ENCODE measurements at regions not wholly inside any gene's neighbourhood (a gene's known extent, or its start where the extent isn't known, plus 50 kb on each side); places are given as distances from the start of the nearest gene placed in this dataset.

- no peak for DNase-seq
These were observed 73.8 kb upstream of the RAB6C start for GRCh38 chr2:129905664-129906081.

- no peak for DNase-seq
These were observed 73.2 kb upstream of the RAB6C start for GRCh38 chr2:129906139-129906860.

DNA sequence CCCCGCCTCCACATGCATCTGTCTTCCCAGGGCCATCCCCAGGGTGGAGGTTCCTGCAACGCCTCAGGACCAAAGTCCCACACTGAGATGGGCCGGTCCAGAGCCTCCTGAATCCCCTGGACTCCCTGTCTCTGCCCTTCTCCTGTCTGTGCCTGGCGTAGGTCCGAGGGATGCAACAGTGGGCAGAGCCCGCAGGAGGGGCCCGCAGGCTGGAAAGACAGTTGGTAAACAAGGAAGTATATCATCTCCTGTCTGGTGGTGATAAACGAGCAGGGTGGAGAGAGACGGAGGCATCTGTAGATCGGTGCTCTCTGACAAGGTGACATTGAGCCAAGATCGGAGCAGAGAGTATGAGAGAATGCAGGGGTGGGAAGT lies 72.6 kb upstream of the RAB6C start:
- peak; percentile 61 for DNase-seq

GRCh38 chr2:129907256-129907998 lies 72.0 kb upstream of the RAB6C start:
- DNase-seq = no peak

- DNase-seq = no peak
These were observed 70.6 kb upstream of the RAB6C start for GRCh38 chr2:129908721-129909373.

DNA sequence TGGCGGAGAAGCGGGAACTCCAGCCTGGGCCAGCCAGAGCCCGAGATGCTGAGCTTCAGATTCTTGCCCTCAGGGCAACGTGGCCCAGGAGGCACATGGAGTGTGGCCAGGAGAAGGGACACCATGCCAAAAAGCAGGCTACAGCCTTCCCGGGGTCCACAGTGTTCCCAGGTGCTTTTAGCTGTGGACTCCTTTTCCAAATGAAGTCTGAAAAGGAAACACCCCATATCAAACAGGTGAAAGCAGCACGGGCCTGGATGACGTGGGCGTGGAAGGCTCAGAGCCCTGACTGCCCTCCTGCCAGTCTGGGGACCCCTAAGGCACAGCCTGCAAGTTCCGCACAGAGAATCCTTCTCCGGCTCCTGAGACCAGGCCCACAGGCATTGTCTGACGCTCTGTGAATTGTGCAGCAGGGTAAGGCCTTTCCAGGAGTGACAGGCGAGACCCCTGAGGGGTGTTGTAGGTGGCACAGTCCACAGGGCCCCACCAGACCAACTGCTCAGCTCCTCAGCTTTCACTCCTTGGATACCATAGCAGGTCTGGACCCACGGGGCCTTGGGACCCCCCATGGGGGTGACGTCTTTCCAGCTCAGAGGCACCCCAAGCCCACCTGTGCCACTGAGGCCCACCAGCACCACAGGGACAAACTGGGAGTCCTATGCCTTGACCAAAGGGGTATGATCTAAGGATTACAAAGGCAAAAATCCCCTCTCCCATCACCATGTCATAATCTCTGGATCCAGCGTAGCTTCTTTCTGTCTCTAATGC lies 69.6 kb upstream of the RAB6C start:
- no peak for DNase-seq

DNA sequence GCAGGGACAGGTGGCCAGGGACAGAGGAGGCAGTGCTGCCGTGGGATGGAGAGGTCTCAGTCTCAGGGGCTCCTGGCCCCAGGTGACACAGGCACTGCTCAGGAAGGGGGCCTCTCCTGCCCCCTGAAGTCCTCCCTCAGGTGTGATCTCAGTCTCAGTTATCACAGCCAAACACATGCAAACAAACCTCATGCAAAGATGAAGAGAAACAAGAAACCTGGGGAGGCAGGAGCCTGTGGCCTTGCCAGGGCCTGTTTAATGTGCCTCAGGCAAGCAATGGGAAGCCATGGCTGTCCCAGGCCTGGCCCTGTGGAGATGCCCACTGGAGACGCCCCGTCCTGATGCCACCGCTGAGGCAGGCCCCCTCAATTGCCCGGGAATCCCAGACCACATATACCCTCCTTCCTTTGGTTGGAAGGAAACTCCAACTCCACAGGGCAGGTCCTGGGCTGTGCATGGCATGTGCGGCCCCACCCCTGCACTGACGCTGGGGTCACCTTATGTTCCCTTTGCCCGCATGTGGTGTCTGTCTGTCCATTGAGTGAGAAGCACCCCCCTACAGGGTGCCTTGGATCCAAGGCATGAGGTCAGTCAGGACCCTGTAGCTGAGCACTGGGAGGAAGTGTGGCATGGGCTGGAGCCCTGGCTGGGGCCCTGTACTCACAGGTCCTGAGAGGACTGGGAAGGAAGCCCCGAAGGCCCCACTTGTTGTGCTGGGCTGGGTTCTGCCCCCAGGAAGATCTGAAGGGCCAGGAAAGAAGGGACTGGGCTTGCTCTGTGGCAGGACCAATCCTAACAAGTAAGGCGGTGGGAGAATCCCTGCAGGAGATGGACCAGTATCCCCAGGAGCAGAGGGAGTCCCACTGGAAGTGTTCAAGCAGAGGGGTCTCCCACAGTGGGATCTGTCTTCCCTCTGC lies 68.8 kb upstream of the RAB6C start:
- DNase-seq = no peak

- no peak for DNase-seq
These were observed 68.0 kb upstream of the RAB6C start for GRCh38 chr2:129911363-129912065.

GRCh38 chr2:129912066-129912820 lies 67.2 kb upstream of the RAB6C start:
- no peak for DNase-seq

GRCh38 chr2:129912871-129913694 lies 66.4 kb upstream of the RAB6C start:
- no peak for DNase-seq

- no peak for DNase-seq
These were observed 65.6 kb upstream of the RAB6C start for GRCh38 chr2:129913695-129914495.

GRCh38 chr2:129914538-129915302 lies 64.7 kb upstream of the RAB6C start:
- DNase-seq = no peak

GRCh38 chr2:129915303-129915840 lies 64.1 kb upstream of the RAB6C start:
- no peak for DNase-seq

DNA sequence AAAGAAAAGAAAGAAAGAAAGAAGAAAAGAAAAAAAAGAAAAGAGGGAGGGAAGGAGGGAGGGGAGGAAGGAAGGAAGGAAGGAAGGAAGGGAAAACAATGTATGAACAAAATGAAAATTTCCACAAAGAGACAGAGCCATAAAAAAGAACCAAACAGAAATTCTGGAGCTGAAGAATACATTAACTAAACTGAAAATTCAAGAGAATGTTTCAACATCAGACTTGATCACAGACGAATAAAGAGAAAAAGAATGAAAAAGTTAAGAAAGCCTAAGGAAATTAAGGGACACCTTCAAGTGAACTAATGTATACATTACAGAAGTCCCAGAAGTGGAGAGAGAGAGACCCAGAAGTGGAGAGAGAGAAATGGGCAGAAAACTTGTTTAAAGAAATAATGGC lies 60.9 kb upstream of the RAB6C start:
- DNase-seq = no peak

- peak; percentile 40 for DNase-seq
These were observed 56.7 kb upstream of the RAB6C start for GRCh38 chr2:129922571-129923264.

GRCh38 chr2:129923265-129924091 lies 56.0 kb upstream of the RAB6C start:
- peak; percentile 54 for DNase-seq

Data from DMS153 (cell line).